H1 (cell line): ENCODE measurements at regions not wholly inside any gene's neighbourhood (a gene's known extent, or its start where the extent isn't known, plus 50 kb on each side); places are given as distances from the start of the nearest gene placed in this dataset.

Experiments
- CTCF ChIA-PET: fragments of 300-600 bp; sonication (Branson Sonifier 250); formaldehyde crosslinking; loops from one replicate; lab custom pipeline; 2021; ENCODE audit not compliant: partially characterized antibody; lab: Charles Lee
- POLR2A ChIA-PET: fragments of 300-600 bp; sonication (Branson Sonifier 250); formaldehyde crosslinking; loops from one replicate; lab custom pipeline; 2021; ENCODE audit warnings: inconsistent platforms; ENCODE audit not compliant: partially characterized antibody; lab: Charles Lee
- DNase-seq, 2 experiments: peaks; one replicate each; pipeline versions ENCODE4 v3.0.0 to v3.0.0-alpha.2; 2010 to 2022; ENCODE audit warnings: low spot score in 2 of 2, low read depth in 1 of 2, mixed read lengths in 1 of 2
- FAIRE-seq: peaks from 2 replicates; lab custom pipeline; 2011; peaks lifted over from hg19 to GRCh38; lab: Jason Lieb, UNC
- H2AFZ ChIP-seq: 2 replicates; pipeline ENCODE4 v1.8.1; 2012; ENCODE audit warnings: low read length, inconsistent platforms
- H2AK5ac ChIP-seq: 2 replicates; pipeline ENCODE4 v1.6.1; 2013; ENCODE audit warnings: low read depth, low read length
- H2BK120ac ChIP-seq: replicated peaks from 2 replicates; pipeline ENCODE3; 2013; ENCODE audit warnings: low read depth, low read length, inconsistent platforms
- H2BK12ac ChIP-seq: 2 replicates; pipeline ENCODE4 v1.6.1; 2013; ENCODE audit warnings: low read depth, low read length
- H2BK15ac ChIP-seq: 2 replicates; pipeline ENCODE4 v1.6.1; 2013; ENCODE audit warnings: low read length
- H2BK20ac ChIP-seq: 2 replicates; pipeline ENCODE4 v1.6.1; 2013; ENCODE audit warnings: low read length
- H2BK5ac ChIP-seq: 2 replicates; pipeline ENCODE4 v1.6.1; 2013; ENCODE audit warnings: low read depth, low read length
- H3K14ac ChIP-seq: 2 replicates; pipeline ENCODE4 v1.6.1; 2013; ENCODE audit warnings: inconsistent platforms; ENCODE audit not compliant: insufficient read length
- H3K18ac ChIP-seq: 2 replicates; pipeline ENCODE4 v1.6.1; 2013; ENCODE audit warnings: low read length; ENCODE audit errors: extremely low read depth
- H3K23ac ChIP-seq: 2 replicates; pipeline ENCODE4 v1.6.1; 2013; ENCODE audit warnings: inconsistent platforms; ENCODE audit not compliant: insufficient read length
- H3K23me2 ChIP-seq: 2 replicates; pipeline ENCODE4 v1.6.1; 2013; ENCODE audit warnings: low read depth, low read length
- H3K27ac ChIP-seq: 2 replicates; pipeline ENCODE4 v1.6.1; 2011; ENCODE audit warnings: low read depth, low read length, inconsistent platforms
- H3K27me3 ChIP-seq, 4 experiments: replicated peaks in 1 of 4; 1 replicate in 1 of 4; 2 replicates in 3 of 4; pipeline versions ENCODE4 v1.6.1 to v1.8.1; 2011 to 2013; ENCODE audit warnings: low read length in 3 of 4, mild to moderate bottlenecking in 3 of 4, inconsistent platforms in 2 of 4, mixed read lengths in 2 of 4, moderate library complexity in 1 of 4; ENCODE audit not compliant: control insufficient read depth in 3 of 4, insufficient read depth in 3 of 4; ENCODE audit errors: extremely low read depth in 1 of 4
- H3K36me3 ChIP-seq, 4 experiments: 2 replicates each; pipeline versions ENCODE4 v1.6.1 to v1.8.1; 2011 to 2013; ENCODE audit warnings: mild to moderate bottlenecking in 4 of 4, low read length in 3 of 4, moderate library complexity in 2 of 4, control low read depth in 1 of 4, inconsistent platforms in 1 of 4; ENCODE audit not compliant: insufficient read depth in 4 of 4, control insufficient read depth in 2 of 4
- H3K4ac ChIP-seq: replicated peaks from 2 replicates; pipeline ENCODE3; 2013; ENCODE audit warnings: low read length, low read depth, mixed read lengths, inconsistent platforms; ENCODE audit not compliant: insufficient read length
- H3K4me1 ChIP-seq, 4 experiments: replicated peaks in 1 of 4; 1 replicate in 1 of 4; 2 replicates in 3 of 4; pipeline versions ENCODE4 v1.6.1 to v1.8.1; 2011 to 2013; ENCODE audit warnings: low read length in 3 of 4, inconsistent platforms in 2 of 4, mixed read lengths in 1 of 4; ENCODE audit not compliant: insufficient read depth in 4 of 4, control insufficient read depth in 3 of 4
- H3K4me2 ChIP-seq, 2 experiments: 2 replicates each; pipeline versions ENCODE4 v1.6.1 to v1.8.1; 2011 to 2013; ENCODE audit warnings: low read depth in 2 of 2, low read length in 2 of 2, control low read depth in 1 of 2, inconsistent platforms in 1 of 2, mild to moderate bottlenecking in 1 of 2; ENCODE audit not compliant: insufficient read depth in 1 of 2
- H3K4me3 ChIP-seq, 4 experiments: fragments of 200-600, 300-600 bp in 1 of 4; sonication (generic), shearing (Covaris generic), sonication (Bioruptor Twin) in 1 of 4; 2 replicates each; pipeline versions ENCODE4 v1.5.1 to v1.8.1; 2011 to 2016; ENCODE audit warnings: low read length in 4 of 4, low read depth in 3 of 4, control low read depth in 2 of 4, inconsistent platforms in 2 of 4, mild to moderate bottlenecking in 2 of 4, mixed read lengths in 1 of 4, moderate library complexity in 1 of 4; ENCODE audit not compliant: insufficient read depth in 2 of 4; ENCODE audit errors: extremely low read depth in 1 of 4
- H3K56ac ChIP-seq: replicated peaks from 2 replicates; pipeline ENCODE3; 2013; ENCODE audit warnings: low read depth, mild to moderate bottlenecking, mixed read lengths, low read length, inconsistent platforms; ENCODE audit not compliant: insufficient read length
- H3K79me1 ChIP-seq: 2 replicates; pipeline ENCODE4 v1.6.1; 2013; ENCODE audit warnings: low read depth, low read length, control low read depth
- H3K79me2 ChIP-seq, 2 experiments: 2 replicates each; pipeline versions ENCODE4 v1.6.1 to v1.8.1; 2012 to 2013; ENCODE audit warnings: low read length in 2 of 2, mild to moderate bottlenecking in 2 of 2, inconsistent platforms in 1 of 2; ENCODE audit not compliant: insufficient read depth in 2 of 2, control insufficient read depth in 1 of 2
- H3K9ac ChIP-seq, 4 experiments: replicated peaks in 1 of 4; 1 replicate in 1 of 4; 2 replicates in 3 of 4; pipeline versions ENCODE4 v1.6.1 to v1.8.1; 2011 to 2013; ENCODE audit warnings: low read depth in 3 of 4, low read length in 3 of 4, control low read depth in 2 of 4, mild to moderate bottlenecking in 2 of 4, moderate library complexity in 2 of 4, inconsistent platforms in 1 of 4; ENCODE audit errors: extremely low read depth in 1 of 4
- H3K9me3 ChIP-seq, 2 experiments: 2 replicates each; pipeline versions ENCODE4 v1.6.1 to v1.8.1; 2012 to 2013; ENCODE audit warnings: mild to moderate bottlenecking in 2 of 2, moderate library complexity in 2 of 2, control low read depth in 1 of 2, inconsistent platforms in 1 of 2, low read depth in 1 of 2, low read length in 1 of 2, mixed read lengths in 1 of 2; ENCODE audit not compliant: insufficient read depth in 2 of 2
- H4K20me1 ChIP-seq, 2 experiments: replicated peaks in 1 of 2; 2 replicates each; pipeline versions ENCODE3 to v1.8.1; 2011 to 2013; ENCODE audit warnings: inconsistent platforms in 2 of 2, low read length in 2 of 2, mild to moderate bottlenecking in 1 of 2; ENCODE audit not compliant: insufficient read depth in 2 of 2, control insufficient read depth in 1 of 2
- H4K5ac ChIP-seq: 2 replicates; pipeline ENCODE4 v1.6.1; 2013; ENCODE audit warnings: low read length, low read depth, mixed read lengths, inconsistent platforms; ENCODE audit not compliant: insufficient read length
- H4K8ac ChIP-seq: 2 replicates; pipeline ENCODE4 v1.8.0; 2013; ENCODE audit warnings: mild to moderate bottlenecking, moderate library complexity, low read length, inconsistent platforms; ENCODE audit not compliant: insufficient read depth; ENCODE audit errors: extremely low read depth
- H4K91ac ChIP-seq: replicated peaks from 2 replicates; pipeline ENCODE3; 2013; ENCODE audit warnings: low read length, mixed read lengths, inconsistent platforms; ENCODE audit not compliant: insufficient read length
- ASH2L ChIP-seq: fragments of 200-600, 300-600 bp; sonication (generic); IDR thresholded peaks from one replicate; pipeline ENCODE4 v1.7.1; 2017; ENCODE audit warnings: low read length
- CBX5 ChIP-seq: fragments of 300-800, 300-1000 bp; sonication (generic); IDR thresholded peaks from 2 replicates; pipeline ENCODE4 v1.7.1; 2016; ENCODE audit warnings: antibody characterized with exemption, low read length, low read depth
- CHD1 ChIP-seq: IDR thresholded peaks from 2 replicates; pipeline ENCODE4 v1.6.1; 2012; ENCODE audit warnings: low read depth, low read length, improper control_type of control experiment
- CHD2 ChIP-seq: IDR thresholded peaks from 2 replicates; pipeline ENCODE4 v1.6.1; 2012; ENCODE audit warnings: low read length, improper control_type of control experiment
- CREB1 ChIP-seq: IDR thresholded peaks from 2 replicates; pipeline ENCODE4 v1.6.1; 2012; ENCODE audit warnings: inconsistent platforms
- HDAC2 ChIP-seq, 2 experiments: fragments of 300-600 bp in 1 of 2; sonication (generic) in 1 of 2; IDR thresholded peaks; 2 replicates each; pipeline ENCODE4 v1.6.1; 2011 to 2012; ENCODE audit warnings: low read depth in 2 of 2, low read length in 2 of 2, mild to moderate bottlenecking in 2 of 2, moderate library complexity in 2 of 2, borderline replicate concordance in 1 of 2, inconsistent platforms in 1 of 2
- JUND ChIP-seq: IDR thresholded peaks from 2 replicates; pipeline ENCODE4 v1.6.1; 2011; ENCODE audit warnings: mild to moderate bottlenecking, improper control_type of control experiment, low read length
- MAFK ChIP-seq: IDR thresholded peaks from 2 replicates; pipeline ENCODE4 v1.6.1; 2012; ENCODE audit warnings: low read depth, mild to moderate bottlenecking, improper control_type of control experiment, low read length
- NRF1 ChIP-seq: IDR thresholded peaks from 2 replicates; pipeline ENCODE4 v1.6.1; 2011; ENCODE audit warnings: mild to moderate bottlenecking, low read depth, low read length, improper control_type of control experiment
- POLR2A ChIP-seq, 2 experiments: IDR thresholded peaks; 1 replicate in 1 of 2; 2 replicates in 1 of 2; pipeline ENCODE4 v1.6.1; 2011; ENCODE audit warnings: low read depth in 2 of 2, low read length in 2 of 2, mild to moderate bottlenecking in 2 of 2; ENCODE audit errors: control extremely low read depth in 1 of 2
- RBBP5 ChIP-seq: IDR thresholded peaks from 2 replicates; pipeline ENCODE4 v1.7.1; 2012; ENCODE audit warnings: low read depth, mild to moderate bottlenecking, inconsistent platforms, low read length, moderate library complexity, borderline replicate concordance
- SIRT6 ChIP-seq: IDR thresholded peaks from one replicate; pipeline ENCODE4 v1.7.1; 2012; ENCODE audit warnings: low read length, inconsistent platforms
- SP1 ChIP-seq: IDR thresholded peaks from 2 replicates; pipeline ENCODE4 v1.6.1; 2011; ENCODE audit warnings: low read depth, low read length
- SP4 ChIP-seq: IDR thresholded peaks from 2 replicates; pipeline ENCODE4 v1.6.1; 2012; ENCODE audit warnings: low read length, inconsistent platforms
- TEAD4 ChIP-seq: IDR thresholded peaks from 2 replicates; pipeline ENCODE4 v1.6.1; 2012; ENCODE audit warnings: low read depth, low read length, inconsistent platforms, mixed read lengths
- USF2 ChIP-seq: IDR thresholded peaks from 2 replicates; pipeline ENCODE4 v1.6.1; 2011; ENCODE audit warnings: low read length, improper control_type of control experiment
- WGBS, 2 experiments: shearing (Covaris generic) in 1 of 2; methylation state at CpG; one replicate each; pipeline versions ENCODE4 v1.1.6 to v1.1.7; 2013 to 2015; ENCODE audit warnings: low lambda C conversion rate in 2 of 2, mixed read lengths in 2 of 2, inconsistent platforms in 1 of 2, low coverage in 1 of 2, missing lambda C conversion rate in 1 of 2; ENCODE audit not compliant: insufficient replicate concordance in 2 of 2, insufficient coverage in 1 of 2, insufficient read length in 1 of 2; ENCODE audit errors: extremely low coverage in 1 of 2, missing lambda C conversion rate in 1 of 2; 5-methylcytosine and 5-hydroxymethylcytosine counted together

GRCh38 chr14:82138431-82138830 is 604.8 kb upstream of the SEL1L start:
- Histone ChIP-seq H3K4me3 (no peak overlapping the region), H2AFZ (no peak overlapping the region), H4K8ac (no peak overlapping the region), H3K27me3 (no peaks in the 10 kb centered on the region), H3K4ac (no peak overlapping the region), H3K9ac (no peak overlapping the region), H2BK120ac (no peak overlapping the region), H3K27ac (no peak overlapping the region), H3K79me1 (no peaks in the 10 kb centered on the region), H4K20me1 (no peaks in the 10 kb centered on the region), H3K4me2 (no peak overlapping the region), H3K4me1 (no peaks in the 10 kb centered on the region), H4K91ac (no peak overlapping the region), H3K23ac (no peak overlapping the region), H3K23me2 (no peaks in the 10 kb centered on the region), H3K36me3 (no peaks in the 10 kb centered on the region), H3K79me2 (no peaks in the 10 kb centered on the region), H2BK15ac (no peak overlapping the region), H2BK20ac (no peak overlapping the region), H2BK12ac (no peak overlapping the region), H2AK5ac (no peak overlapping the region), H3K14ac (no peak overlapping the region), H3K18ac (no peak overlapping the region), H4K5ac (no peak overlapping the region), H3K9me3 (peaks cover 3 to 7% of the 10 kb centered on the region in 2 experiments; a peak in 1 of 4 replicates), H2BK5ac (no peak overlapping the region), H3K56ac (no peak overlapping the region)
- DNase-seq (no peak), FAIRE-seq (no peak)
- CTCF ChIA-PET, result no interaction called here
- 89% methylated on average over 1 of the region's 1 CpG; no CpG with 5 or more reads in 1 of the 2 experiments for WGBS, 2 experiments
- TF ChIP-seq SIRT6 (no peak), CHD2 (no peak), SP1 (no peak), MAFK (no peak), USF2 (no peak), JUND (no peak), CHD1 (no peak), ASH2L (no peak), TEAD4 (no peak), NRF1 (no peak), POLR2A (IDR thresholded peaks at IDR 0.05; ENCODE audit: control extremely low read depth in 1 of 2, low read depth in 2 of 2, low read length in 2 of 2) (no peak), SP4 (no peak), CREB1 (no peak), HDAC2 (IDR thresholded peaks at IDR 0.05; ENCODE audit: borderline replicate concordance in 1 of 2, low read depth in 2 of 2, low read length in 2 of 2) (no peak), CBX5 (no peak), RBBP5 (no peak)
- POLR2A ChIA-PET, result no interaction called here
